ENCODE measurements at regions not wholly inside any gene's neighbourhood (a gene's known extent, or its start where the extent isn't known, plus 50 kb on each side); places are given as distances from the start of the nearest gene placed in this dataset.

DNA sequence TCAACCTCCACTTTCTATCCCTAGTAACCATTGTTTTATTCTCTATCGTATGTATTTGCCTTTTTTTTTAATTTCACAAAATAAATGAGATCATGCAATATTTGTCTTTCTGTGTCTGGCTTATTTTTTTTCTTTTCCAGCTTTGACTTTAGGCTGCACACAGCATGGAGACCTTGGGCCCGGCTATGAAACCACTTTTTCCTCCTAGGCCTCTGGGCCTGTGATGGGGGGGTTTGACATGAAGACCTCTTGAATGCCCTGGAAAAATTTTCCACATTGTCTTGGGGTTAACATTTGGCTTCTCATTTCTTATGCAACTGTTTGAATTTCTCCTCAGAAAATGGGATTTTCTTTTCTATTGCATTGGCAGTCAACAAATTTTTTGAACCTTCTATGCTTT lies 100.2 kb upstream of the BTG3 start:
- no peaks in the 10 kb centered on the region for H3K79me1 ChIP-seq (ENCODE audit: low read depth, low read length)
- no peak overlapping the region for H2BK15ac ChIP-seq (ENCODE audit: low read length)
- H3K27me3 ChIP-seq (replicated peaks in 1 of 4; ENCODE audit: control insufficient read depth in 3 of 4, extremely low read depth in 1 of 4, insufficient read depth in 3 of 4, low read length in 3 of 4) = no peaks in the 10 kb centered on the region
- H3K23ac ChIP-seq (ENCODE audit: insufficient read length) = no peak overlapping the region
- TF ChIP-seq SIRT6 (IDR thresholded peaks at IDR 0.05; ENCODE audit: low read length) (no peak), EP300 (IDR thresholded peaks at IDR 0.05; ENCODE audit: borderline replicate concordance in 1 of 2, low read depth in 2 of 2, low read length in 2 of 2) (no peak), SRF (IDR thresholded peaks at IDR 0.05; ENCODE audit: low read depth, low read length) (no peak), POLR2AphosphoS5 (IDR thresholded peaks at IDR 0.05; ENCODE audit: low read depth, low read length) (no peak), CHD1 (IDR thresholded peaks at IDR 0.05; ENCODE audit: low read depth, low read length) (no peak), RFX5 (IDR thresholded peaks at IDR 0.05; ENCODE audit: borderline replicate concordance, low read depth, low read length) (no peak)
- no peaks in the 10 kb centered on the region for H3K36me3 ChIP-seq (ENCODE audit: control insufficient read depth in 2 of 4, insufficient read depth in 4 of 4, low read length in 3 of 4)
- peaks cover 4 to 14% of the 10 kb centered on the region in 2 experiments; a peak in 3 of 4 replicates for H3K9me3 ChIP-seq (ENCODE audit: insufficient read depth in 2 of 2, low read depth in 1 of 2, low read length in 1 of 2)
- no peak overlapping the region for H2BK20ac ChIP-seq (ENCODE audit: low read length)
- H3K56ac ChIP-seq (replicated peaks; ENCODE audit: insufficient read length, low read depth, low read length) = no peak overlapping the region
- no peak overlapping the region for H3K14ac ChIP-seq (ENCODE audit: insufficient read length)
- no peak overlapping the region for H2BK5ac ChIP-seq (ENCODE audit: low read depth, low read length)
- no peaks in the 10 kb centered on the region for H3K4me1 ChIP-seq (replicated peaks in 1 of 4; ENCODE audit: control insufficient read depth in 3 of 4, insufficient read depth in 4 of 4, low read length in 3 of 4)
- H2BK12ac ChIP-seq (ENCODE audit: low read depth, low read length) = no peak overlapping the region
- H4K91ac ChIP-seq (replicated peaks; ENCODE audit: insufficient read length, low read length) = no peak overlapping the region
- no peak overlapping the region for H2AFZ ChIP-seq (ENCODE audit: low read length)
- no peaks in the 10 kb centered on the region for H3K23me2 ChIP-seq (ENCODE audit: low read depth, low read length)
- no peak overlapping the region for H3K4me2 ChIP-seq (ENCODE audit: insufficient read depth in 1 of 2, low read depth in 2 of 2, low read length in 2 of 2)
- H3K4me3 ChIP-seq (ENCODE audit: extremely low read depth in 1 of 4, insufficient read depth in 2 of 4, low read depth in 3 of 4, low read length in 4 of 4) = no peak overlapping the region
- WGBS, 2 experiments (ENCODE audit: extremely low coverage in 1 of 2, insufficient coverage in 1 of 2, insufficient read length in 1 of 2, insufficient replicate concordance in 2 of 2, low coverage in 1 of 2, low lambda C conversion rate in 2 of 2, missing lambda C conversion rate in 1 of 2) = 88% methylated on average over 2 of the region's 2 CpGs; no CpG with 5 or more reads in 1 of the 2 experiments
- no peak overlapping the region for H3K18ac ChIP-seq (ENCODE audit: extremely low read depth, low read length)
- H2BK120ac ChIP-seq (replicated peaks; ENCODE audit: low read depth, low read length) = no peak overlapping the region
- DNase-seq (ENCODE audit: low read depth in 1 of 2, low spot score in 2 of 2) (no peak), FAIRE-seq (no peak)
- H3K27ac ChIP-seq (ENCODE audit: low read depth, low read length) = no peak overlapping the region
- H4K8ac ChIP-seq (ENCODE audit: extremely low read depth, insufficient read depth, low read length) = no peak overlapping the region
- POLR2A ChIA-PET (ENCODE audit: partially characterized antibody) = no interaction called here
- no peaks in the 10 kb centered on the region for H3K79me2 ChIP-seq (ENCODE audit: control insufficient read depth in 1 of 2, insufficient read depth in 2 of 2, low read length in 2 of 2)
- H4K20me1 ChIP-seq (replicated peaks in 1 of 2; ENCODE audit: control insufficient read depth in 1 of 2, insufficient read depth in 2 of 2, low read length in 2 of 2) = no peaks in the 10 kb centered on the region
- no peak overlapping the region for H3K4ac ChIP-seq (replicated peaks; ENCODE audit: insufficient read length, low read depth, low read length)
- H3K9ac ChIP-seq (replicated peaks in 1 of 4; ENCODE audit: extremely low read depth in 1 of 4, low read depth in 3 of 4, low read length in 3 of 4) = no peak overlapping the region
- CTCF ChIA-PET (ENCODE audit: partially characterized antibody) = no interaction called here
- no peak overlapping the region for H4K5ac ChIP-seq (ENCODE audit: insufficient read length, low read depth, low read length)
- H2AK5ac ChIP-seq (ENCODE audit: low read depth, low read length) = no peak overlapping the region

Measured in H1 (cell line).